ENCODE measurements at regions not wholly inside any gene's neighbourhood (a gene's known extent, or its start where the extent isn't known, plus 50 kb on each side); places are given as distances from the start of the nearest gene placed in this dataset.

GRCh38 chr10:36712695-36713094 lies 412.7 kb upstream of the ANKRD30A start:
- no peak for TF ChIP-seq EP300 (IDR thresholded peaks at IDR 0.05; ENCODE audit: borderline replicate concordance)
- no peak for TF ChIP-seq TEAD4 (IDR thresholded peaks at IDR 0.05)
- no peak for TF ChIP-seq YY1 (IDR thresholded peaks at IDR 0.05; ENCODE audit: low read depth)
- TF ChIP-seq MAX (IDR thresholded peaks at IDR 0.05) = no peak
- TF ChIP-seq USF1 (IDR thresholded peaks at IDR 0.05) = no peak
